ENCODE measurements at regions not wholly inside any gene's neighbourhood (a gene's known extent, or its start where the extent isn't known, plus 50 kb on each side); places are given as distances from the start of the nearest gene placed in this dataset.

DNA sequence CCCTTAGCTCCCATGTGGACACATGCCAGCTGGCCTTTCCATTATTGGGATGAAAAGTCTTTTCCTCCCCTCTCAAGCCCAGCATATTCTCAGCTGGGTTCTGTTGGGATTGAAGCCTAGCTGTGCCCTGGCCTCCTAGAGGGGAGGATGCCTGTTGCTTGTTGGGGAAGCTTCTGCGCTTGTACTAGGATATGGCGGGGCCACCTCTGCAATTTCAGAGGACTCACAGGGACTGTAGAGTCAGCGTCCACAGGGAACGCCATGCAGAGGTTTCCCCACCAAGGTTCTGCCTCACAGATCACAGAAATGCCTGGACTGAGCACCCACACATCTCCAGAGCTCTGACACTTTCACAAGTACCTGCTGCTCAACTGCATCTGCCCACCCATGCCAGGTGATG, 288.7 kb upstream of the FOXQ1 start:
- Histone ChIP-seq H3K9me2 (ENCODE audit: insufficient read depth) (no peaks in the 10 kb centered on the region), H3K4me1 (ENCODE audit: insufficient read depth) (peaks cover 12% of the 10 kb centered on the region), H2AFZ (no peak overlapping the region), H3K36me3 (ENCODE audit: low read depth) (no peaks in the 10 kb centered on the region), H3K9me3 (ENCODE audit: low read depth) (no peaks in the 10 kb centered on the region), H3K27me3 (replicated peaks; ENCODE audit: insufficient read depth) (peaks cover 18% of the 10 kb centered on the region), H3F3A (ENCODE audit: insufficient read depth) (peaks cover 12% of the 10 kb centered on the region; the same call in 1 of the 2 replicates), H3K9ac (no peak overlapping the region), H3K79me2 (ENCODE audit: insufficient read depth) (no peaks in the 10 kb centered on the region), H3K4me2 (ENCODE audit: unreplicated experiment) (no peak overlapping the region), H3K4me3 (no peak overlapping the region), H3K27ac (no peak overlapping the region), H4K20me1 (ENCODE audit: insufficient read depth) (no peaks in the 10 kb centered on the region)
- DNase-seq: no peak
- in situ Hi-C loops (cut with MboI): no loop called here
- no peak for TF ChIP-seq EZH2 (IDR thresholded peaks at IDR 0.05; ENCODE audit: insufficient read depth, poor library complexity, severe bottlenecking)
- no peak for TF ChIP-seq EZH2phosphoT487 (IDR thresholded peaks at IDR 0.05; ENCODE audit: insufficient read depth, low read depth)
- 94 to 98% methylated on average over 4 of the region's 4 CpGs for WGBS, 2 experiments (ENCODE audit: low coverage in 1 of 2, low lambda C conversion rate in 2 of 2, missing lambda C conversion rate in 2 of 2)

DNA sequence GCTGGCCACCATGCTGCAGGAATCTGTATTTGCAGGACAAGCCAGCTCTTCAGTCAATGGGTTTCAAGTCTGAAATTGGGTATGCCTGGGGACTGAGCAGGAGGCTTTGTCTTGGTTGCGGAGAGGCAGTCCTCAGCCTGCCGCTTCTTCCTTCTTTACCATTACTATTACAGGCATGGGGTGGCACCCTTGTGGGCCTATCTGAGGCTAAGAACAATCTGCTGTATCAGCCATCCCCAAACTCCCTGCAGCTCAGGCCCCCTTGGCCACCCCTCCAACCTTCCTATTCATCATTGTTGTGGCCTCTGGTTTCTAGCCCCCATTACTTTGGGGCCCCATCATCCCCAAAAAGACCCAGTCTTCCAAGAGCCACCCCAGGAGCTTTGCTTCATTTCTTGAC, 289.2 kb upstream of the FOXQ1 start:
- in situ Hi-C loops (cut with MboI): no loop called here
- no peak for DNase-seq
- no peak overlapping the region for H3K4me2 ChIP-seq (ENCODE audit: unreplicated experiment)
- WGBS, 2 experiments (ENCODE audit: low coverage in 1 of 2, low lambda C conversion rate in 2 of 2, missing lambda C conversion rate in 2 of 2): 93 to 100% methylated on average over 2 of the region's 2 CpGs
- H3K4me1 ChIP-seq (ENCODE audit: insufficient read depth): peaks cover 9% of the 10 kb centered on the region
- H3K4me3 ChIP-seq: no peak overlapping the region
- H2AFZ ChIP-seq: no peak overlapping the region
- H3K79me2 ChIP-seq (ENCODE audit: insufficient read depth): no peaks in the 10 kb centered on the region
- H3F3A ChIP-seq (ENCODE audit: insufficient read depth): peaks cover 12% of the 10 kb centered on the region; the same call in 1 of the 2 replicates
- no peak overlapping the region for H3K27ac ChIP-seq
- no peaks in the 10 kb centered on the region for H3K9me2 ChIP-seq (ENCODE audit: insufficient read depth)
- H3K9me3 ChIP-seq (ENCODE audit: low read depth): no peaks in the 10 kb centered on the region
- H3K27me3 ChIP-seq (replicated peaks; ENCODE audit: insufficient read depth): peaks cover 19% of the 10 kb centered on the region
- H3K36me3 ChIP-seq (ENCODE audit: low read depth): no peaks in the 10 kb centered on the region
- no peak for TF ChIP-seq EZH2phosphoT487 (IDR thresholded peaks at IDR 0.05; ENCODE audit: insufficient read depth, low read depth)
- TF ChIP-seq EZH2 (IDR thresholded peaks at IDR 0.05; ENCODE audit: insufficient read depth, poor library complexity, severe bottlenecking): no peak
- H3K9ac ChIP-seq: no peak overlapping the region
- H4K20me1 ChIP-seq (ENCODE audit: insufficient read depth): no peaks in the 10 kb centered on the region

DNA sequence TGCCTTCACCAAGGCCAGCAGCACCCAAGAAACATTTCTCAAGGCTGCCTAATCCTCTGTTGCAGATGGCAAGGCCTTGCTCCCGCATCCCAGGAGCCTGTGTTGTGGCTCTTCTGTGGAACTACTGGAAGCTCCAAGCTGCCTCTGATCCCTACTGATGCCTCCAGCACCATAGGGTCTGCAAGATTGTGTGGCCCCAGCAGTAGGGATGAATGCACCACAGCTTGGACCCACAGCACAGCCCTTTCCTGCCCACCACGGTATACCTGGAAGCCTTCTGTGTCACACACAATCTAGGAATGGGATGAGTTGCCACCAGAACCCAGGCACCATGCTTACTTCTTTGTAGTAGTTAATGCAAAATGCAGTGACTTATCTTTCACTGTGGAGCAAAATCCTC, 291.1 kb upstream of the FOXQ1 start:
- H3K4me1 ChIP-seq (ENCODE audit: insufficient read depth): peaks cover 6% of the 10 kb centered on the region
- no peak overlapping the region for H3K27ac ChIP-seq
- no peaks in the 10 kb centered on the region for H3K79me2 ChIP-seq (ENCODE audit: insufficient read depth)
- H3K9me3 ChIP-seq (ENCODE audit: low read depth): no peaks in the 10 kb centered on the region
- H4K20me1 ChIP-seq (ENCODE audit: insufficient read depth): no peaks in the 10 kb centered on the region
- no peak for DNase-seq
- H3F3A ChIP-seq (ENCODE audit: insufficient read depth): peaks cover 6% of the 10 kb centered on the region; the same call in 1 of the 2 replicates
- H3K9me2 ChIP-seq (ENCODE audit: insufficient read depth): no peaks in the 10 kb centered on the region
- H2AFZ ChIP-seq: no peak overlapping the region
- no peak overlapping the region for H3K4me2 ChIP-seq (ENCODE audit: unreplicated experiment)
- H3K27me3 ChIP-seq (replicated peaks; ENCODE audit: insufficient read depth): peaks cover 19% of the 10 kb centered on the region
- in situ Hi-C loops (cut with MboI): no loop called here
- TF ChIP-seq EZH2 (IDR thresholded peaks at IDR 0.05; ENCODE audit: insufficient read depth, poor library complexity, severe bottlenecking): no peak
- no peak for TF ChIP-seq EZH2phosphoT487 (IDR thresholded peaks at IDR 0.05; ENCODE audit: insufficient read depth, low read depth)
- WGBS, 2 experiments (ENCODE audit: low coverage in 1 of 2, low lambda C conversion rate in 2 of 2, missing lambda C conversion rate in 2 of 2): 79 to 85% methylated on average over 2 of the region's 2 CpGs
- H3K36me3 ChIP-seq (ENCODE audit: low read depth): no peaks in the 10 kb centered on the region
- H3K9ac ChIP-seq: no peak overlapping the region
- H3K4me3 ChIP-seq: no peak overlapping the region

DNA sequence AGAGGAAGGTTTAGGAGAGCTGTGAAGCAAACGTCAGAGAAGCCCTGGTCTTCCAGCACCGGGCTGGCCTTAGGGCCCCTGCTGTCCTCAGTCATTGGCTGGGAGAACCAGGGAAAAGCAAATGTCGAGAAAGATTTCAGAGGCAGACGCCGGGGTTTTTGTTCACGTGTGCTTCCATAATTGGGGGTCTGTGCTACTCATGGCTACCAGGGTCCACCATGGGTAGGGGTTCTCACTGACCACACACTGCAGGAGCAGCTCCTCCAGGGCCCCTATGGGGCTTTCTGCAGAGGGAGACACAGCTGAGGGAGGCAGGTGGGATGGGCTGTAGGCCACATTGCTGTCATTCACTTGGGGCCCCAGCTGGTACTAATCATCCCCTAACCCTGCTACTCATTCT, 291.8 kb upstream of the FOXQ1 start:
- Histone ChIP-seq H3K4me3 (no peak overlapping the region), H3K9ac (no peak overlapping the region), H3K4me2 (ENCODE audit: unreplicated experiment) (no peak overlapping the region), H3K36me3 (ENCODE audit: low read depth) (no peaks in the 10 kb centered on the region), H3K27me3 (replicated peaks; ENCODE audit: insufficient read depth) (peaks cover 19% of the 10 kb centered on the region), H3K9me3 (ENCODE audit: low read depth) (no peaks in the 10 kb centered on the region), H3K4me1 (ENCODE audit: insufficient read depth) (peaks cover 5% of the 10 kb centered on the region), H3F3A (ENCODE audit: insufficient read depth) (peaks cover 4% of the 10 kb centered on the region; the same call in 1 of the 2 replicates), H3K79me2 (ENCODE audit: insufficient read depth) (no peaks in the 10 kb centered on the region), H3K27ac (no peak overlapping the region), H3K9me2 (ENCODE audit: insufficient read depth) (no peaks in the 10 kb centered on the region), H2AFZ (no peak overlapping the region), H4K20me1 (ENCODE audit: insufficient read depth) (no peaks in the 10 kb centered on the region)
- DNase-seq: no peak
- WGBS, 2 experiments (ENCODE audit: low coverage in 1 of 2, low lambda C conversion rate in 2 of 2, missing lambda C conversion rate in 2 of 2): 90 to 91% methylated on average over 6 of the region's 6 CpGs
- no peak for TF ChIP-seq EZH2 (IDR thresholded peaks at IDR 0.05; ENCODE audit: insufficient read depth, poor library complexity, severe bottlenecking)
- no peak for TF ChIP-seq EZH2phosphoT487 (IDR thresholded peaks at IDR 0.05; ENCODE audit: insufficient read depth, low read depth)
- in situ Hi-C loops (cut with MboI): no loop called here

DNA sequence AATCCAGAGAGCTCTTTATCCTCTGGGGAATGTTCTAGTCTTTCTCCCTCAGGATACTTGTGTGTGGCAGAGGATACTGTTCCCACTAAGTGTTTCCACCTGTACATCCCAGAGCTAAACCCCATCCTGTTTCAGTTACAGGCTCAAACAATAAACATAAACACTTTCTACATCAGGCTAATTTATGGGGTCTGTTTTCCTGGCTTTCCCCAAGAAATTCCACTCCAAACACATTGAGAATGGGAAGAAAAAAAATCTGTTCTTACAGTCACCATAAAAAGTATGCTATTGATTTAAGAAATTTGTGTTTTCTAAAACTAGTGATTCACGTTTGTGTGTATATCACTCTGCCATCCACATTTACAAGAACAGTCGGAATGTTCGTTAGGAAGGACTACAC, 293.9 kb upstream of the FOXQ1 start:
- no peak overlapping the region for H3K9ac ChIP-seq
- H4K20me1 ChIP-seq (ENCODE audit: insufficient read depth): no peaks in the 10 kb centered on the region
- peaks cover 30% of the 10 kb centered on the region for H3K27me3 ChIP-seq (replicated peaks; ENCODE audit: insufficient read depth)
- no peaks in the 10 kb centered on the region for H3F3A ChIP-seq (ENCODE audit: insufficient read depth)
- H3K9me3 ChIP-seq (ENCODE audit: low read depth): no peaks in the 10 kb centered on the region
- no peaks in the 10 kb centered on the region for H3K36me3 ChIP-seq (ENCODE audit: low read depth)
- in situ Hi-C loops (cut with MboI): no loop called here
- no peaks in the 10 kb centered on the region for H3K79me2 ChIP-seq (ENCODE audit: insufficient read depth)
- DNase-seq: no peak
- H3K27ac ChIP-seq: no peak overlapping the region
- H2AFZ ChIP-seq: no peak overlapping the region
- no peak overlapping the region for H3K4me2 ChIP-seq (ENCODE audit: unreplicated experiment)
- no peak for TF ChIP-seq EZH2 (IDR thresholded peaks at IDR 0.05; ENCODE audit: insufficient read depth, poor library complexity, severe bottlenecking)
- TF ChIP-seq EZH2phosphoT487 (IDR thresholded peaks at IDR 0.05; ENCODE audit: insufficient read depth, low read depth): no peak
- H3K9me2 ChIP-seq (ENCODE audit: insufficient read depth): no peaks in the 10 kb centered on the region
- no peak overlapping the region for H3K4me3 ChIP-seq
- 6 to 13% methylated on average over 3 of the region's 3 CpGs for WGBS, 2 experiments (ENCODE audit: low coverage in 1 of 2, low lambda C conversion rate in 2 of 2, missing lambda C conversion rate in 2 of 2)
- no peaks in the 10 kb centered on the region for H3K4me1 ChIP-seq (ENCODE audit: insufficient read depth)

Measured in GM23248 (cell line).